Endothelial cell of umbilical vein (primary cell): ENCODE measurements at regions not wholly inside any gene's neighbourhood (a gene's known extent, or its start where the extent isn't known, plus 50 kb on each side); places are given as distances from the start of the nearest gene placed in this dataset.

ENCODE experiments used
- CTCF ChIP-seq, 2 donors: IDR thresholded peaks; 1 replicate in 1 of 2; 2 replicates in 1 of 2; pipeline ENCODE4 v1.5.1; 2011; ENCODE audit warnings: low read length in 2 of 2, mild to moderate bottlenecking in 2 of 2, moderate library complexity in 2 of 2, control low read depth in 1 of 2, inconsistent platforms in 1 of 2, low read depth in 1 of 2; ENCODE audit not compliant: insufficient read depth in 1 of 2; ENCODE audit errors: extremely low read depth in 1 of 2
- EZH2 ChIP-seq: IDR thresholded peaks from 2 replicates; pipeline ENCODE4 v1.6.1; 2012; ENCODE audit warnings: borderline replicate concordance, low read depth, mild to moderate bottlenecking, moderate library complexity, low read length, inconsistent platforms; ENCODE audit not compliant: severe bottlenecking
- FOS ChIP-seq: IDR thresholded peaks from 2 replicates; pipeline ENCODE4 v1.6.1; 2011; ENCODE audit warnings: mild to moderate bottlenecking, low read length, moderate library complexity, borderline replicate concordance; ENCODE audit not compliant: insufficient read depth
- GATA2 ChIP-seq: IDR thresholded peaks from 2 replicates; pipeline ENCODE4 v1.7.0; 2011; ENCODE audit warnings: low read depth, mild to moderate bottlenecking, moderate library complexity, mixed read lengths, low read length; ENCODE audit not compliant: insufficient read length, insufficient read depth
- JUN ChIP-seq: IDR thresholded peaks from 2 replicates; pipeline ENCODE4 v1.6.1; 2011; ENCODE audit warnings: borderline replicate concordance, low read depth; ENCODE audit not compliant: insufficient read length, insufficient read depth
- MAX ChIP-seq: IDR thresholded peaks from 2 replicates; pipeline ENCODE4 v1.6.1; 2011; ENCODE audit not compliant: insufficient read depth, insufficient read length
- MYC ChIP-seq: IDR thresholded peaks from one replicate; pipeline ENCODE4 v1.6.1; 2011; ENCODE audit warnings: mild to moderate bottlenecking, low read depth, low read length
- POLR2A ChIP-seq: IDR thresholded peaks from 2 replicates; pipeline ENCODE4 v1.6.1; 2012; ENCODE audit warnings: low read depth, mild to moderate bottlenecking, control low read depth, low read length
- POLR2AphosphoS5 ChIP-seq: IDR thresholded peaks from 2 replicates; pipeline ENCODE4 v1.6.1; 2012; ENCODE audit warnings: low read depth, mild to moderate bottlenecking, control low read depth, low read length, moderate library complexity; ENCODE audit not compliant: insufficient read depth

- TF ChIP-seq CTCF (IDR thresholded peaks at IDR 0.05; ENCODE audit: extremely low read depth in 1 of 2, insufficient read depth in 1 of 2, low read depth in 1 of 2, low read length in 2 of 2) (no peak), POLR2A (no peak), MAX (no peak), GATA2 (no peak), POLR2AphosphoS5 (no peak), JUN (no peak), EZH2 (no peak), MYC (no peak), FOS (no peak)
Measured at GRCh38 chr17:5740937-5741336, 156.6 kb upstream of the NLRP1 start.
